DND-41 (cell line): ENCODE measurements at regions not wholly inside any gene's neighbourhood (a gene's known extent, or its start where the extent isn't known, plus 50 kb on each side); places are given as distances from the start of the nearest gene placed in this dataset.

ENCODE experiments used
- EZH2 ChIP-seq: IDR thresholded peaks from 3 replicates; pipeline ENCODE4 v1.6.1; 2012; ENCODE audit warnings: borderline replicate concordance, low read depth, mild to moderate bottlenecking, moderate library complexity, low read length, inconsistent platforms; ENCODE audit not compliant: severe bottlenecking
- TF ChIP-seq, protein P1 (sequence below): IDR thresholded peaks from 2 replicates; pipeline ENCODE4 v1.5.1; 2012; ENCODE audit warnings: borderline replicate concordance, low read length, moderate library complexity, mild to moderate bottlenecking; ENCODE audit not compliant: poor library complexity, severe bottlenecking; ENCODE audit errors: extremely low read depth

DNA sequence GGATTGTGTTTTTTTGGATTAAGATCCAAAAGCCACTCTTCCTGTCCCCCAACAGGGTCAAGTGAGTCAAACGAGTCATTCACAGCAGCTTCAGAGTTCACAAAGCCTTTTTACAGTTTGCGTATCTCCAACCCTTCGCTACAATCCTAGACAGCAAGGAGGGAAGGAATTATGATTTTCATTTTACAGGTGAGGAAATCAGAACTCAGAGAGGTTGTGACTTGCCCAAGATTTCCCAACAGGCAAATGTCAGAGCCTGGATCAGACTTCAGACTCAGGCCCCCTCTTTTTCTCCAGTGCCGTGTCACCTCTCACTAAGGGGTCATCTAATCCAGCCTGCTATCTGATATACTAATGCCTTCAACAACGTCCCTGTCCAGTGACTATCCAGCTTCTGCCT, 72.1 kb upstream of the XPA start:
- TF ChIP-seq, protein P1, sequence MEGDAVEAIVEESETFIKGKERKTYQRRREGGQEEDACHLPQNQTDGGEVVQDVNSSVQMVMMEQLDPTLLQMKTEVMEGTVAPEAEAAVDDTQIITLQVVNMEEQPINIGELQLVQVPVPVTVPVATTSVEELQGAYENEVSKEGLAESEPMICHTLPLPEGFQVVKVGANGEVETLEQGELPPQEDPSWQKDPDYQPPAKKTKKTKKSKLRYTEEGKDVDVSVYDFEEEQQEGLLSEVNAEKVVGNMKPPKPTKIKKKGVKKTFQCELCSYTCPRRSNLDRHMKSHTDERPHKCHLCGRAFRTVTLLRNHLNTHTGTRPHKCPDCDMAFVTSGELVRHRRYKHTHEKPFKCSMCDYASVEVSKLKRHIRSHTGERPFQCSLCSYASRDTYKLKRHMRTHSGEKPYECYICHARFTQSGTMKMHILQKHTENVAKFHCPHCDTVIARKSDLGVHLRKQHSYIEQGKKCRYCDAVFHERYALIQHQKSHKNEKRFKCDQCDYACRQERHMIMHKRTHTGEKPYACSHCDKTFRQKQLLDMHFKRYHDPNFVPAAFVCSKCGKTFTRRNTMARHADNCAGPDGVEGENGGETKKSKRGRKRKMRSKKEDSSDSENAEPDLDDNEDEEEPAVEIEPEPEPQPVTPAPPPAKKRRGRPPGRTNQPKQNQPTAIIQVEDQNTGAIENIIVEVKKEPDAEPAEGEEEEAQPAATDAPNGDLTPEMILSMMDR, result no peak
- no peak for TF ChIP-seq EZH2
